NCI-H460 (cell line): ENCODE measurements at regions not wholly inside any gene's neighbourhood (a gene's known extent, or its start where the extent isn't known, plus 50 kb on each side); places are given as distances from the start of the nearest gene placed in this dataset.

Experiments used
- DNase-seq: peaks from one replicate; pipeline ENCODE4 v3.0.0-alpha.2; 2016; ENCODE audit warnings: low read depth; ENCODE audit errors: extremely low read depth

GRCh38 chr9:78557540-78557939, 260.6 kb downstream of the PSAT1 start:
- no peak for DNase-seq

GRCh38 chr9:78559449-78559885, 262.5 kb downstream of the PSAT1 start:
- DNase-seq: no peak

- DNase-seq: no peak
Measured at GRCh38 chr9:78562021-78562420, 265.1 kb downstream of the PSAT1 start.

- no peak for DNase-seq
Measured at GRCh38 chr9:78563269-78563668, 266.3 kb downstream of the PSAT1 start.

- no peak for DNase-seq
Measured at GRCh38 chr9:78565481-78565880, 268.6 kb downstream of the PSAT1 start.

GRCh38 chr9:78566521-78566920, 269.6 kb downstream of the PSAT1 start:
- no peak for DNase-seq

GRCh38 chr9:78566948-78567675, 270.2 kb downstream of the PSAT1 start:
- DNase-seq: no peak

GRCh38 chr9:78567693-78568092, 270.8 kb downstream of the PSAT1 start:
- no peak for DNase-seq

- DNase-seq: no peak
Measured at GRCh38 chr9:78568774-78569173, 271.8 kb downstream of the PSAT1 start.

GRCh38 chr9:78572266-78572665, 275.3 kb downstream of the PSAT1 start:
- DNase-seq: no peak

GRCh38 chr9:78573205-78573604, 276.3 kb downstream of the PSAT1 start:
- DNase-seq: no peak

GRCh38 chr9:78573669-78574068, 276.7 kb downstream of the PSAT1 start:
- DNase-seq: no peak

- DNase-seq: no peak
Measured at GRCh38 chr9:78574354-78575045, 277.6 kb downstream of the PSAT1 start.

- no peak for DNase-seq
Measured at GRCh38 chr9:78575081-78575480, 278.2 kb downstream of the PSAT1 start.

GRCh38 chr9:78575771-78576170, 278.8 kb downstream of the PSAT1 start:
- no peak for DNase-seq

GRCh38 chr9:78577156-78577906, 280.4 kb downstream of the PSAT1 start:
- DNase-seq: no peak

- no peak for DNase-seq
Measured at GRCh38 chr9:78578072-78578471, 281.1 kb downstream of the PSAT1 start.

- no peak for DNase-seq
Measured at GRCh38 chr9:78582821-78583220, 285.9 kb downstream of the PSAT1 start.

- DNase-seq: no peak
Measured at GRCh38 chr9:78584589-78584988, 287.7 kb downstream of the PSAT1 start.

GRCh38 chr9:78585909-78586308, 289.0 kb downstream of the PSAT1 start:
- DNase-seq: no peak

- DNase-seq: no peak
Measured at GRCh38 chr9:78590068-78590467, 293.1 kb downstream of the PSAT1 start.

- DNase-seq: no peak
Measured at GRCh38 chr9:78592811-78593210, 295.9 kb downstream of the PSAT1 start.
